ENCODE measurements at regions not wholly inside any gene's neighbourhood (a gene's known extent, or its start where the extent isn't known, plus 50 kb on each side); places are given as distances from the start of the nearest gene placed in this dataset.

GRCh38 chr15:35657679-35658311 is 111.8 kb upstream of the DPH6 start:
- DNase-seq (ENCODE audit: low read depth in 3 of 3, low spot score in 1 of 3): no peak

GRCh38 chr15:35663956-35664355 is 118.0 kb upstream of the DPH6 start:
- DNase-seq (ENCODE audit: low read depth in 3 of 3, low spot score in 1 of 3): no peak

DNA sequence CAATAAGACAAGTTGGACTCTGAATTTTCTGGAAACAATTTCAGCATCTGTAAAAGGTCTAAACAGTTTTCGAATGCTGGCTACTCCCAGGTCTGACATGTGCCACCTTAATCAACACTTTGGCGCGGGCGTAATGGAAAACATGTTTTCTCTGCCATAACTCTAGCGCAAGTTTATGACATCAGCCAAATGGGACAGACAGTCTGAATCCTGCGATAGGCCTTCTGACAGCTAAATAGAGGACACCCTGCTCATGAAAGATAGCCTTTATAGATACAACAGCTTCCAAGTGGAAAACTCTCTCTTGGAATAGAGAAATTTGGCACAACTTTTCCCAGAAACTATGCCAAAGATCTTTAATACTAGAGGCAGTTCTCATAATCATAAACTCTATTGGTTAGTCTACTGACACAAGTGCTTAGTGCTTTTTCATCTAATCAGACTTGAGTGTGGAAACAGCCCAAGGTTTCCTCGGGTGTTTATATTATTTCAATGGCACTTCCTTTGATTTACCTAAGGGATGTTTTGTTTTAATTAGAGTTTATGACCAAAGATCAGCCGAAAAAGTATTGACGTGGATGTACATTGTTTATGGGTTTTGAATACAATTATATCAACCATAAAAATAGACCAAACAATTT is 120.1 kb upstream of the DPH6 start:
- no peak for DNase-seq (ENCODE audit: low read depth in 3 of 3, low spot score in 1 of 3)

DNA sequence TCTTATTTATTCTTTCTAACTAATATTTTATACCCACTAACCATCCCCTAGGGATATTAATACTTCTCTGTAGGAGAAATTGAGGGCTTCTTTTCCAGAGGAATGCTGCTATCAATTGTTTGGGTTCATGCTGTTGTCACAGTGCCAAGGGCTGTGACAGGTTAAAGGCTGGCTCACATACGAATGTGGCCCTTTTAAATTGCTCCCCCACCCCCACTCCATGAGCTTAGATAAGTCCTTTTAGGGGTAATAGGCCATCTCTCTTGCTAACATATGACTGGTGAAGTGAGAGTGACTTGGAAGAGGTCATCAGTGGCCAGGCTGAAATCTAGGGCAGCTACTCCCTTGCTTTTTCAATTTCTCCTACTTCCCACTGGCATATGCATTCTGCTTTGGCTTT is 121.9 kb upstream of the DPH6 start:
- DNase-seq (ENCODE audit: low read depth in 3 of 3, low spot score in 1 of 3): no peak

DNA sequence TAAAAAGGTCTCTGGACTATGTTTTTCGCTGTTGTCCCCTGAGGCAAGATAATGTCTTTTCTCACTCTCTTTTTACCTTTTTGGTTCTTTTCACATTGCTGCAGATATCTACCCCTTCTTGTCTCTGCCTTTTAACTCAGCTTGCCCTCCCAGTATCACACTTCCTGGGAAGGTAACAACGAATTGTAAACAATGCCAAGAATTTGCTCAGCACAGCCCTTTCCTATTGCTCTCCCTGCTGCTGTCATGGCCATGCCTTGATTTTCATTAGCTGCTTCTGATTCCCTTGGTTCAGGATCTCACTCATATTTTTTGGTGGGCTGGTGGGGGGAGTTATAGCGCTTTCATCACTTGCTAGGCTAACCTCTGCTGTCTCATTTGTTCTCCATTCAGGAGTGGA is 123.1 kb upstream of the DPH6 start:
- DNase-seq (ENCODE audit: low read depth in 3 of 3, low spot score in 1 of 3): no peak

DNA sequence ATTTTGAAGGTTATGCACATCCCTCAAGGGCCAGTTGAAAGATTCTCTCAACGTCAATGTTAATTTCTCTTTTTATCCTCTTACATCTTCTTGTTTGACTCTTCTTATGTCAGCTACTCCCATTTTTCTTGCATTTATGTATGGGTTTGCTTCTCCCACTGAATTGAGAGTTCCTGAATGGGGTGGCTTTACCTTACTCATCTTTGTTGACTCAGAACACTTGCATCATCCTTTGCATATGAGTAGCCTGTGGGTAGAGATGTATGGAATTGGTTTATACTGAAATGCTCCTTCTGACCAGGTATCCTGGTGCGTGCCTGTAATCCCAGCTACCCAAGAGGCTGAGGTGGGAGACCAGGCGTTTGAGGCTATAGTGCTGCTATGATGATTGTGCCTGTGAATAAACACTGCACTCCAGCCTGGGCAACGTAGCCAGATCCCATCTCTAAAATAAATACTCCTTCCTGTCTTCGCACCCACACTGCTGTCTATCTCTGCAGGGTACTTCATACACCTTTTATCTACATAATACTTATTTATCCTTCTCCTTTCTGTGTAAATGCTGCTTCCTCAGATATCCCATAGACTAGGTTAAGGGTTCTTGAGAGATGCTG is 123.6 kb upstream of the DPH6 start:
- DNase-seq (ENCODE audit: low read depth in 3 of 3, low spot score in 1 of 3): no peak

GRCh38 chr15:35671197-35671596 is 125.2 kb upstream of the DPH6 start:
- DNase-seq (ENCODE audit: low read depth in 3 of 3, low spot score in 1 of 3): no peak

DNA sequence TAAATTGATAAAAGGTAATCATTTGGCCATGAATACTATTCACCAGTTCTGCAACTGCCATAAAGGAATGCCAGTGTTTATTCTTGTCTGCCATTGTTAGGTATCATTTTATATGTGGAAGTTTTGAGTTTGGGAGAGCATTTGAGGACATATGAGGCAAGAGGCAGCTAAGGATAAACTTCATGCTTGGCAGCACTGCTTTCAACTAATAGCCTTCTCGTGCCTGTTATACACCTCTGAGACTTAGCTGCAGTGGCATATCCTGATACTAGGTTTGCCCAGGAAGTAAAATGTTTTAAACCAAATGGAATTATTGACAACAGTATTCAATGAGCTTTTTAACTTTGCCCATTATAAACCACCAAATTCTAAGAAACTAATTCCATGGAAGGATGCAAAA is 126.0 kb upstream of the DPH6 start:
- no peak for DNase-seq (ENCODE audit: low read depth in 3 of 3, low spot score in 1 of 3)

GRCh38 chr15:35673093-35673684 is 127.2 kb upstream of the DPH6 start:
- DNase-seq (ENCODE audit: low read depth in 3 of 3, low spot score in 1 of 3): no peak

GRCh38 chr15:35674873-35675781 is 129.2 kb upstream of the DPH6 start:
- no peak for DNase-seq (ENCODE audit: low read depth in 3 of 3, low spot score in 1 of 3)

GRCh38 chr15:35678774-35679173 is 132.8 kb upstream of the DPH6 start:
- DNase-seq (ENCODE audit: low read depth in 3 of 3, low spot score in 1 of 3): no peak

DNA sequence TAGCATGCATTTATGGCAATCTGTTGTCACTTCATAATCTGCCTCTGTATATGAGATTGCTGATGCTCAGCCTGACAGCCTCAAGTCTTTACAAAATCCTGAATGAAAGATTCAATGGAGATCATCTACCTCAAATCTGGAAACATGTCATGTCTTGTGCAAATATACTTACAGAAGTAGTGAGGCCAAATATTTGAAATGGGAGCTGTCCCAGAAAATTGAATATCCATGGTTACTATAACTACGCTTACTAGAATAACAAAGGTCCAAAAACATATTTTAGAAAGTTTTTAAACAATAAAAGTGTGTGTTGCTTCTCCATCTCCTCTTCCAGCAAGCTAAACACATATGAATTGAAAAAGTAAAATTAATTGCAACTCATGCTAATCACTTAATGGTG is 133.2 kb upstream of the DPH6 start:
- no peak for DNase-seq (ENCODE audit: low read depth in 3 of 3, low spot score in 1 of 3)

DNA sequence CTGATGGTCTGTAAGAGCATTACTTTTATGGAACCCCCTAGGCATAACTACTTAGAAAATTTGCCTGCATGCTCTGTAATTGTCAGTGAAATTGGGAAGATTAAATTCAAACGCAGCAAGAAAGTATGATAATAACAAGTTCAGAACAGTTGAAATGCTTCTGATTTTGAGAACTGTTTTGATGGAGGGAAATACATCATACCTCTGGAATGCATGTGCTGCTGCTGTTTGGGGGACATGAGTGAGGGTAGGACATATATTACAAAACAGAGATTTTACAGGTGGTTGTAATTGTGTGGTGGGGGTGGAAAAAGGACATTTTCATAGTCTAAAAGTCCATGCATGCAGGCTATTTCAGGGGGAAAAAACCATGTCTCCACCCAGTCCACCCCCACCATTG is 135.0 kb upstream of the DPH6 start:
- no peak for DNase-seq (ENCODE audit: low read depth in 3 of 3, low spot score in 1 of 3)

- no peak for DNase-seq (ENCODE audit: low read depth in 3 of 3, low spot score in 1 of 3)
Observed at GRCh38 chr15:35686347-35686746, 140.4 kb upstream of the DPH6 start.

- DNase-seq (ENCODE audit: low read depth in 3 of 3, low spot score in 1 of 3): no peak
Observed at GRCh38 chr15:35689266-35689665, 143.3 kb upstream of the DPH6 start.

GRCh38 chr15:35690089-35690488 is 144.1 kb upstream of the DPH6 start:
- DNase-seq (ENCODE audit: low read depth in 3 of 3, low spot score in 1 of 3): no peak

DNA sequence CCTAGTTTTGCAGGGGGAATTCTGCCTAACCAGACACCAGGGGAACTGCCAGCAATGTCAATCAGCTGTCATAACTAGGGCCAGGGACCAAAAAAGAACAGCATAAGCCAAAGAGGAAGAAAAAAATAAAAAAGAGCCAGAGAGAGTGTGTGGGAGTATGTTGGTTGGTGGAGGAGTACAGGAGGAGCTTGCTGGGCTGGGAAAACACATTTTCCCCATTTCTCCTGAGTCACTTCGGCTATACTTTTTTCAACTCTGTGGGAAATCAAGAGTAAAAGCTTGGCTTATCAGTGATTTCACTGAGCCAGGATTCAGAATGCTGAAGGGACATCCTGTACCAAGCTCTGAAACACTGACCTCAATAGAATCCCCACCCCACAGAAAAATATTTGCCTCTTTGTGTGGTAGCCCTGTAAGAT is 144.7 kb upstream of the DPH6 start:
- no peak for DNase-seq (ENCODE audit: low read depth in 3 of 3, low spot score in 1 of 3)

DNA sequence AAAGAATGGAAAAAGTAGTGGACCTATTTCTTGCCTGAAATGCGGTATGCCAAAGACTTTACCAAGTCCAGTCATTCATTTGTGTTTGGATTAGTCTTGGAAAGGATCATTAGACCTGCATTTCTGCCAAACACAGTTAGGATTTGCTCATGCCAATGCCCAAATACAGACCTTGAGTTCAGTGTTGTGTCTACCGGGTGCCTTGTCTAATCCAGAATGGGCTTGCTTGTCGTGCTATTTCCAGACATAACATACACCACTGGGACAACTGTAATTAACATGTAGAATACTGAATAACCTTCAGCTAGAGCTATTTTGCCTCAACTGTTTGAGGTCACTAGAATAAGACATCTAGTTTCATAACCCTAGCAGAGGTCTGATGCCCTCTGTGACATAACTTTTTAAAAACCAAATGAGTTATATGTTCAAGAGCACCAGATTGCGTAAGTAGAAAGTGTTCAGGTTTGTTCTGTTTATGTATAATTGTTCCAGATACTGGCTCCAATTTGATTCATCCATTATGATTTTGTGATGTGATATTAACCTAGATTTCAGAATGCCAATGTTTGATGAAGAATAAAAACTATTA is 145.3 kb upstream of the DPH6 start:
- no peak for DNase-seq (ENCODE audit: low read depth in 3 of 3, low spot score in 1 of 3)

DNA sequence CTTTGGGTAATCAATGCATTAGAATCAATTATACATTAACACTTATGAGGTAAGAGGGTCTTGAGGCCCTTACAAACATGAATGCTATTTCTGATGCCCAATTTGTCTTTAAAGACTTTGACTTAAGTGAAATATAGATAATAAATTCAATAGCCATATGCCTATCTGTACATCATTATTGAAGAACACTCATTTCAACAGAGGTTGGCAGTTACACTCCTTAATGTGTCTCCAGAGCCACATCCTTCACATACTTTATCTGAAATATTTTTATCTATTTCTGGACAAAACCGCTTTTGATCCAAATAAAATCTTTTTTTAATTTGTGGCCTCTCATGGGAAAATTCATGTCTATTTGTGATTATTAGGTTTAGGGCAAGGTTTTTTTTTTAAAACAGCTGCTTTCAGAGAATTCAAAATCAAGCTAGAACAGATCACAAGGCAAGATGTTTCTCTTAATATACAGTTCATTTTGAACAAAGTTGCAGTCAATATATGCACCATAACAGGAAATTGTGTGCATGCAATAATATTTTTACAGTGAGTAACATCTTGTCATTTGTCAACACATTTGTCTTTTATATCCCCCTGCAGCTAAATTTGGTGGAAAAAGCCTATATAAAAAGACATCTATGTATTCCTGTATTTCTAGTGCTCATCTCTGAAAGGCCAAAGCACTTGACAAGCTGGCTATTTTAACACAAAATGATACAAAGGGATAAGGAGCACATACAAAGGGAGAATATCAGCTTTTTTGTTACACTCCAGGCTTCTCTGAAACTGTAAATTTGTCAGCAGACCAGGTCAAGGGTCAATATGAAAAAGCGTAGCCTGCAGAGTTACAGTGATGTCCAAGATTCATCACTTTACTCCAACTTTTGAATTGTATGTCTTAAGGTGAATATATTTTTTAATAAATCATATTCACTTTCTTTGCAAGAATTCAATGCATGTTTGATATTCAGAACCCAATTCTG is 146.2 kb upstream of the DPH6 start:
- no peak for DNase-seq (ENCODE audit: low read depth in 3 of 3, low spot score in 1 of 3)

- no peak for DNase-seq (ENCODE audit: low read depth in 3 of 3, low spot score in 1 of 3)
Observed at GRCh38 chr15:35693286-35693685, 147.3 kb upstream of the DPH6 start.
